Stimulated activated CD8-positive, alpha-beta memory T cell treated with anti-CD3 and anti-CD28 coated beads, Interleukin-12 subunit alpha, Interleukin-12 subunit beta, amount 100 ng/mL, for 24 hours (primary cell): ENCODE measurements at regions not wholly inside any gene's neighbourhood (a gene's known extent, or its start where the extent isn't known, plus 50 kb on each side); places are given as distances from the start of the nearest gene placed in this dataset.
"Not testable (repeated sequence)": the region's sequence is repeated elsewhere in the genome, so short reads cannot be mapped to it uniquely, and the experiment has no call there.

ENCODE experiments used
- DNase-seq: peaks from one replicate; pipeline ENCODE4 v3.0.0-alpha.2; 2020; ENCODE audit errors: extremely low read depth

GRCh38 chr5:174555726-174556125 lies 168.7 kb upstream of the MSX2 start:
- DNase-seq = no peak

- DNase-seq = no peak
Measured at GRCh38 chr5:174556756-174557155, 167.6 kb upstream of the MSX2 start.

DNA sequence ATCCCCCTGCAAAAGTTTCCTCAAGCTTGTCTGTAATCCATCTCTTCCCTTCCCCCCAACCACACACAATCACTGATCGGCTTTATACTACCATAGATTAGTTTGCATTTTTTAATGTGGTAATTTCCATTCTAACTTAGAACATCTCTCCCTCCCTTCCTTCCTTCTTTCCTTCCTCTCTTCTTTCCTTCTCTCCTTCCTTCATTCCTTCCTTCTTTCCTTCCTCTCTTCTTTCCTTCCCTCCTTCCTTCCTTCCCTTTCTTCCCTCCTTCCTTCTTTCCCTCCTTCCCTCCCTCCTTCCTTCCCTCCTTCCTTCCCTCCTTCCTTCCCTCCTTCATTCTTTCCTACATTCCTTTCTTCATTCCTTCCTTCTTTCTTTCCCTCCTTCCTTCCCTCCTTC lies 166.2 kb upstream of the MSX2 start:
- DNase-seq = no peak

- no peak for DNase-seq
Measured at GRCh38 chr5:174559141-174559540, 165.2 kb upstream of the MSX2 start.

DNA sequence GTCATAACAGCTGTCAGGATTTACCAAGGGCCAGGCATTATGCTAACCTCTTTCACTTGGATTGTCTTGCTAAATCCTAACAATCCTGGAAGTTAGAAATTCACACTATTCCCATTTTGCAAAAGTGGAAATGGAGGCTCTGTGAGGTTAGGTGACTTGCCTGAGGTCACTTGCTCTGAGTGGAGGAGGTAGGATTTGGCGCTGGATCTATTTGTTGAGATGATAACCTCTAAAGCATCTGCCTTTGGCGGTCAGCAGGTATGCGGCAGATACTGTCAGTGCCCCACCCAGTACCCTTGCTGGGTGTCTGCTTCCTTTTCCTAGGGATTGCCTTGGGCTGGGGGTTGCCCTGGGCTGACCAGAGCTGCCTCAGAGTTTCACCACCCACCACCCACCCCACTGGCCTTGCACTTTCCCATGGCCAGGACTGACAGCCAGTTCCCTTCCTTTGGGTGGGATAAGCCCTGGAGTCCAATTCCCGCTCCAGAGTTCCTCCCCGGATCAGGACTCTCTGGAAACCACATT lies 164.8 kb upstream of the MSX2 start:
- DNase-seq = no peak

DNA sequence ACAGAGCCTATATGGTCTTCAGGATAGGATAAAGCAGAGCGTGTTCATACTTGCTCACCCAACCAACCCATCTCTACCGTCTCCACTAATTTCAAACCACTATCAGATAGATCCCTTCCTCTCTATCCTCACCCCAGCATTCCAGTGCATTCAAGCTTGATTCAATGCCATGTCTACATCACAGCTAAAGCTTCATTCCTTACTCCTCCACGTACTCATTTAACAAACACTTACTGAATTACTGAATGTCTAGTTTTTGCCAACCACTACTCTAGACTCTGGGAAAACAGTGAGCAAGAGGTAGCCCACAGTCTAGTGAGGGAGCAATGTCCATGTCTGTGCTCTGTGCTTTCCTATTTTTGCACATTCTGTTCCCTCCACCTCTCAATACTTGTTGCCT lies 163.5 kb upstream of the MSX2 start:
- no peak for DNase-seq

GRCh38 chr5:174563040-174563439 lies 161.3 kb upstream of the MSX2 start:
- not testable (repeated sequence) for DNase-seq

DNA sequence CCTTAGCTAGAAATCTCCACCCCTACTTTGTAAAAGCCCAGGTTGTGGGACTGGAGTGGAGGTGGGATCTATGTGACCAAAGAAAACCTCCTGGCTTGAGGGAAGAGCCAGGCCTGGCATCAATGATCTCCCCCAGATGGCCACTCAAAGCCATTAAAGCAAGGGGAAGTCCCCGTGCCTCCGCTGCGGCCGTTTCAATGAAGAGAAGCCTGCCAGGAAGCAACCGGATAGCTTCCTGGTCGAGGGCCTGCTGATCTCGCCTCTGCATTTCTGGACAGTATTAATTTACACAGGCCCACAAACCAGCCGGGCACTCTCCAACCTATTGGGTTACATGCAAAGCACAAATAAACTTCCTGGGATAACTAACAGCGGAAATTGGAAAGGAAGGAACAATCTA lies 160.5 kb upstream of the MSX2 start:
- DNase-seq = no peak

GRCh38 chr5:174567506-174568141 lies 156.8 kb upstream of the MSX2 start:
- no peak for DNase-seq

- DNase-seq = no peak
Measured at GRCh38 chr5:174570662-174571061, 153.7 kb upstream of the MSX2 start.

- DNase-seq = no peak
Measured at GRCh38 chr5:174571662-174572397, 152.6 kb upstream of the MSX2 start.

GRCh38 chr5:174572591-174572990 lies 151.8 kb upstream of the MSX2 start:
- DNase-seq = no peak

DNA sequence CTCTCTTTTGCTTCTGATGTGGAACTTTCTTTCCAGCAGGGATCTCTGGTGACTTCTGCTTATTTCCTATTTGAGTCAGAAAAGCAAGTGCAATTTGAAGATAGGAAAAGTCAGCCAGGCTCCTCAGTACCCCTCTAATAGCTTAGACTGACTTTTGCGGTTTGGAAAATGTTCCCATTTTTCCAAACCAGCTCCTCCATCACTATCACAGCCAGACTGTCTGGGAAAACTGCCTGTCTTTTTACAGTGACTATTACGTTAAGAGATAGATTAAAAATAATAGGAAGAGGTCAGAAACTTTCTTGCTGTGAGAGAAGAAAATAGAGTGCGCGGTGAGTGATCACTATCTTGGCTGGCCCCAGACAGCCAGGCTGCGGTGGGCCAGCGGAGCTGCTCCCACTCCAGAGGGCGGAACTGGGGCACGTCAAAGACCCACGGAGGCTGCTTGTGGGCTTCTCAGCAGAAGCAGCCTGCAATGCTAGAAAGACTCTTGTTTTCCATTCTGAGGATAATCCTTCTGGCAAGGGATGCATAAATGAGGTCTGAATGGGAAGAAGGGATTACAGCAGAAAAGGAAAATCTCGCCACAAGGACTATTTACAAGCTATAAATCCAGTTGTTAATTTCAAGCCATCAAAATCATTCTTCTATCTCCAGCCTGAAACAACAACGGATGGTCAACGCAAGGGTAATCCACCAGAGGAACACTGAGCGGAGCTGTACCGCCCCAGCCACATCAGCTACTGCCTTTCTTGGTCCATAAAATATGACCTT lies 151.0 kb upstream of the MSX2 start:
- no peak for DNase-seq

DNA sequence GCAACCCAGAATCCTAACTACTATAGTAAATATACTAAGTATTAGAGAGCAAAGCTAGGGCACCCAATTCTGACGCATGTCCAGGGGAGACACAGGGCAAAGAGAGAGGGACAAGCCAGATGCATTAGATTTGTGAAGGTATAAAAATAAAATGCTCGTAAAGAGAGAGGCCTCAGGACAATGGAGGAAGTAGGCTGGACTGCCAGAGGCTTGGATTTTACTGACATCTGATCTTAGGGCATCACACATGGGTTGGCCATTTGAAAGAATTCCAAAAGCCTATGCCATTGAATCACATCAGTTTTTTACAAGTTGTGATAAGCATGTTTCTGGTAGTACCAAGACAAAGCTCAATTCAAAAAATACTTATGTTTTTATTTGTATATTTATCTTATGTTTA lies 149.3 kb upstream of the MSX2 start:
- no peak for DNase-seq

DNA sequence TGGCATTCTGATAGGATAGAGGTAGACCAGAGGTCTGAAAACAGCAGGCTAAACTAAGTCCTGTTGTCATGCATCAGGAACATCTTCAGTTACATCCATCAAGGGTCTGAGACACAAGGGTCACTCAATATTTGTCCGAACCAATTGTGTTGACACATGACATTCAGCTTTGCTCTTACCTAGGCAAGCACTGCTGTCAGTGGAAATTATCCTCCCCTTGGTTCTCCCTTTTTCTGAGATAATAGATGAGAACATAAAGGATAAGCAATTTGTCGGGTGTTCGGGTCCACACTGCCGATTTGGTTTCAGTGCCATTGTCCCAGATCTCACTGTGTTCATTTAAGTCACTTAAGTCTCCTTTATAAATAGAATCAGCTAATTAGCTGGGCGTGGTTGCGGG lies 148.3 kb upstream of the MSX2 start:
- DNase-seq = no peak

- no peak for DNase-seq
Measured at GRCh38 chr5:174581479-174581878, 142.9 kb upstream of the MSX2 start.

GRCh38 chr5:174581894-174582293 lies 142.5 kb upstream of the MSX2 start:
- no peak for DNase-seq

DNA sequence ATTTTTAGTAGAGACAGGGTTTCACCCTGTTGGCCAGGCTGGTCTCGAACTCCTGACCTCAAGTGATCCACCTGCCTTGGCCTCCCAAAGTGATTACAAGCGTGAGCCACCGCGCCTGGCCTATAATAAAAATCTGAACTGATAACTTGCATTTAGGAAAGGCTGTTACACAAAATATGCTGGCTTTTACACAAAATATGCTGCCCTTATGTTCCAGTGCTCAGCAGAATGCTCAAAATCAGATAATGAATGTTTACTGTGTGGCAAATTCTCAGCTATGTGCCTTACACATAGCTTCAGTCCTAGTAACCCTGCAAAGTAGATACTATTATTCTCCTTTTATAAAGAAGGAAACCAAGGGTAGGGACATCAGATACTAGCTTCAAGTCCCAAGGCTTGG lies 141.3 kb upstream of the MSX2 start:
- no peak for DNase-seq

DNA sequence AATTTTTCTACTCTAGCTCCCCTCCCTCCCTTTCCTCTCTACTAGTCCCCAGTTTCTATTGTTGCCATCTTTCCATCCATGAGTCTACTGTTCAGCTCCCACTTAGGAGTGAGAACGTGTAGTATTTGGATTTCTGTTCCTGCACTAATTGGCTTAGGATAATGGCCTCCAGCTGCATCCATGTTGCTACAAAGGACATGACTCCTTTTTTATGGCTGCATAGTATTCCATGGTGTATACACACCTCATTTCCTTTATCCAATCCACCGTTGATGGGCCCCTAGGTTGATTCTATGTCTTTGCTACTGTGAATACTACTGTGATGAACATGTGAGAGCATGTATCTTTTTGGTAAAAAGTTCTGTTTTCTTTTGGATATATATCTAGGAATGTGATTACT lies 138.9 kb upstream of the MSX2 start:
- no peak for DNase-seq

GRCh38 chr5:174586163-174586562 lies 138.2 kb upstream of the MSX2 start:
- DNase-seq = not testable (repeated sequence)

- DNase-seq = no peak
Measured at GRCh38 chr5:174589011-174589410, 135.4 kb upstream of the MSX2 start.

GRCh38 chr5:174589599-174589998 lies 134.8 kb upstream of the MSX2 start:
- no peak for DNase-seq

DNA sequence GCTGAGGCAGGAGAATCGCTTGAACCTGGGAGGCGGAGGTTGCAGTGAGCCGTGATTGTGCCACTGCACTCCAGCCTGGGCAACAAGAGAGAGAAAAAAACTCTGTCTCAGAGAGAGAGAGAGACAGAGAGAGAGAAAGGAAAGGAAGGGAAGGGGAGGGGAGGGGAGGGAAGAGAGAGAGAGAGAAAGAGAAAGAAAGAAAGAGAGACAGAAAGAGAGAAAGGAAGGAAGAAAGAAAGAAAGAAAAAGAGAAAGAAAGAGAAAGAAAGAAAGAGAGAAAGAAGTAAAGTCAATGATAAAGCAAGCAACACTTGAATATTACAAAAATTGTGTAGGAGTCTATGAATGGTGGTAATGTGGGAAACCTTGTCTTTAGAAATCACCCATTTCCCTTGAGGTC lies 133.6 kb upstream of the MSX2 start:
- no peak for DNase-seq
